PC-3 (cell line): ENCODE measurements at regions not wholly inside any gene's neighbourhood (a gene's known extent, or its start where the extent isn't known, plus 50 kb on each side); places are given as distances from the start of the nearest gene placed in this dataset.

Experiments
- ATAC-seq: fragments of 200-7000 bp; cut with Tn5 transposase; 2 replicates; pipeline ENCODE4 v1.9.1; 2020; ENCODE audit warnings: mild to moderate bottlenecking, moderate library complexity
- BruUV-seq: library from RNA; stranded (reverse); fragments of 400-500 nt; replicated peaks from 2 replicates; lab custom pipeline; 2021; lab: Mats Ljungman, UMichigan
- CTCF ChIA-PET: fragments of 300-600 bp; sonication (Branson Sonifier 250); formaldehyde crosslinking; loops from one replicate; lab custom pipeline; 2022; ENCODE audit warnings: antibody characterized with exemption; lab: Charles Lee
- POLR2A ChIA-PET: fragments of 300-600 bp; sonication (Branson Sonifier 250); formaldehyde crosslinking; loops from one replicate; lab custom pipeline; 2022; ENCODE audit warnings: antibody characterized with exemption; ENCODE audit not compliant: unreplicated experiment; lab: Charles Lee
- DNase-seq: peaks from one replicate; pipeline ENCODE4 v3.0.0-alpha.2; 2015
- H2AFZ ChIP-seq: fragments of 300-600 bp; sonication (generic); 2 replicates; pipeline ENCODE4 v1.6.0; 2016; ENCODE audit warnings: antibody characterized with exemption, low read length
- H3F3A ChIP-seq: fragments of 300-600 bp; sonication (generic); one replicate; pipeline ENCODE4 v1.6.0; 2017; ENCODE audit warnings: antibody characterized with exemption, low read length, control low read depth, mild to moderate bottlenecking; ENCODE audit not compliant: unreplicated experiment
- H3K27ac ChIP-seq: fragments of 300-600 bp; sonication (generic); 2 replicates; pipeline ENCODE4 v1.5.1; 2016; ENCODE audit warnings: mild to moderate bottlenecking, low read length
- H3K27me3 ChIP-seq: fragments of 300-600 bp; sonication (generic); 2 replicates; pipeline ENCODE4 v1.6.1; 2016; ENCODE audit warnings: low read length, mixed read lengths
- H3K36me3 ChIP-seq: fragments of 300-600 bp; sonication (generic); 2 replicates; pipeline ENCODE4 v1.6.1; 2016; ENCODE audit warnings: low read depth, mixed run types, low read length, mixed read lengths
- H3K4me1 ChIP-seq: fragments of 300-600 bp; sonication (generic); 2 replicates; pipeline ENCODE4 v1.5.1; 2016; ENCODE audit warnings: low read length; ENCODE audit not compliant: insufficient read depth
- H3K4me2 ChIP-seq: fragments of 300-600 bp; sonication (generic); 2 replicates; pipeline ENCODE4 v1.6.0; 2016; ENCODE audit warnings: low read length
- H3K4me3 ChIP-seq: fragments of 300-600 bp; sonication (generic); 2 replicates; pipeline ENCODE4 v1.5.1; 2016; ENCODE audit warnings: mild to moderate bottlenecking, low read length, mixed read lengths
- H3K79me2 ChIP-seq: fragments of 300-600 bp; sonication (generic); 2 replicates; pipeline ENCODE4 v1.6.1; 2017; ENCODE audit warnings: low read length, mixed read lengths
- H3K9ac ChIP-seq: fragments of 300-600 bp; sonication (generic); 2 replicates; pipeline ENCODE4 v1.6.0; 2016; ENCODE audit warnings: mild to moderate bottlenecking, low read length
- H3K9me2 ChIP-seq: fragments of 300-600 bp; sonication (generic); replicated peaks from 2 replicates; pipeline ENCODE4 v1.6.1; 2016; ENCODE audit warnings: mixed run types, low read length, mixed read lengths
- H3K9me3 ChIP-seq: fragments of 300-600 bp; sonication (generic); 2 replicates; pipeline ENCODE4 v1.6.1; 2016; ENCODE audit warnings: low read length, mixed read lengths
- H4K20me1 ChIP-seq: fragments of 300-600 bp; sonication (generic); 2 replicates; pipeline ENCODE4 v1.6.1; 2016; ENCODE audit warnings: low read length, mixed read lengths
- EZH2 ChIP-seq: fragments of 300-600 bp; sonication (generic); IDR thresholded peaks from one replicate; pipeline ENCODE4 v1.6.1; 2017; ENCODE audit warnings: antibody characterized with exemption, mild to moderate bottlenecking, low read length; ENCODE audit not compliant: unreplicated experiment
- EZH2phosphoT487 ChIP-seq: fragments of 300-600 bp; sonication (generic); IDR thresholded peaks from 2 replicates; pipeline ENCODE4 v1.6.1; 2018; ENCODE audit warnings: mild to moderate bottlenecking, antibody characterized with exemption, low read length, borderline replicate concordance
- intact Hi-C: fragments of 100-400 bp; cut with micrococcal nuclease; formaldehyde crosslinking; loops from 2 replicates; pipeline ENCODE4 v1.9.0; 2023
- TF ChIP-seq, protein P1 (sequence below): fragments of 300-600 bp; sonication (generic); conservative IDR thresholded peaks from 2 replicates; pipeline ENCODE4 v1.5.1; 2017; ENCODE audit warnings: antibody characterized with exemption, low read depth, mild to moderate bottlenecking, low read length

GRCh38 chr13:52899206-52899605, 50.8 kb upstream of the PCDH8 start:
- Histone ChIP-seq H3K4me1 (no peaks in the 10 kb centered on the region), H2AFZ (no peak overlapping the region), H3K9ac (no peak overlapping the region), H3K9me3 (no peaks in the 10 kb centered on the region), H3F3A (no peaks in the 10 kb centered on the region), H3K9me2 (no peaks in the 10 kb centered on the region), H3K4me3 (no peak overlapping the region), H3K27me3 (peaks cover 4% of the 10 kb centered on the region; the same call in 1 of the 2 replicates), H3K79me2 (no peaks in the 10 kb centered on the region), H3K4me2 (no peak overlapping the region), H4K20me1 (no peaks in the 10 kb centered on the region), H3K27ac (no peak overlapping the region), H3K36me3 (no peaks in the 10 kb centered on the region)
- DNase-seq (no peak), ATAC-seq (no peak)
- ChIA-PET CTCF (no interaction called here), POLR2A (no interaction called here)
- TF ChIP-seq EZH2 (no peak), EZH2phosphoT487 (no peak)
- TF ChIP-seq, protein P1, sequence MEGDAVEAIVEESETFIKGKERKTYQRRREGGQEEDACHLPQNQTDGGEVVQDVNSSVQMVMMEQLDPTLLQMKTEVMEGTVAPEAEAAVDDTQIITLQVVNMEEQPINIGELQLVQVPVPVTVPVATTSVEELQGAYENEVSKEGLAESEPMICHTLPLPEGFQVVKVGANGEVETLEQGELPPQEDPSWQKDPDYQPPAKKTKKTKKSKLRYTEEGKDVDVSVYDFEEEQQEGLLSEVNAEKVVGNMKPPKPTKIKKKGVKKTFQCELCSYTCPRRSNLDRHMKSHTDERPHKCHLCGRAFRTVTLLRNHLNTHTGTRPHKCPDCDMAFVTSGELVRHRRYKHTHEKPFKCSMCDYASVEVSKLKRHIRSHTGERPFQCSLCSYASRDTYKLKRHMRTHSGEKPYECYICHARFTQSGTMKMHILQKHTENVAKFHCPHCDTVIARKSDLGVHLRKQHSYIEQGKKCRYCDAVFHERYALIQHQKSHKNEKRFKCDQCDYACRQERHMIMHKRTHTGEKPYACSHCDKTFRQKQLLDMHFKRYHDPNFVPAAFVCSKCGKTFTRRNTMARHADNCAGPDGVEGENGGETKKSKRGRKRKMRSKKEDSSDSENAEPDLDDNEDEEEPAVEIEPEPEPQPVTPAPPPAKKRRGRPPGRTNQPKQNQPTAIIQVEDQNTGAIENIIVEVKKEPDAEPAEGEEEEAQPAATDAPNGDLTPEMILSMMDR = no peak
- intact Hi-C loops = no loop called here
- BruUV-seq = no TSS peak
